ENCODE measurements at regions not wholly inside any gene's neighbourhood (a gene's known extent, or its start where the extent isn't known, plus 50 kb on each side); places are given as distances from the start of the nearest gene placed in this dataset.

GRCh38 chr3:111244760-111245159 is 173.1 kb downstream of the NECTIN3 start:
- no peak for DNase-seq (ENCODE audit: low read depth in 2 of 2)

GRCh38 chr3:111246967-111247760 is 175.5 kb downstream of the NECTIN3 start:
- DNase-seq (ENCODE audit: low read depth in 2 of 2): no peak

- DNase-seq (ENCODE audit: low read depth in 2 of 2): no peak
These were observed 176.8 kb downstream of the NECTIN3 start for GRCh38 chr3:111248406-111248805.

GRCh38 chr3:111249421-111249820 is 177.8 kb downstream of the NECTIN3 start:
- no peak for DNase-seq (ENCODE audit: low read depth in 2 of 2)

GRCh38 chr3:111252779-111253178 is 181.2 kb downstream of the NECTIN3 start:
- no peak for DNase-seq (ENCODE audit: low read depth in 2 of 2)

GRCh38 chr3:111253733-111254132 is 182.1 kb downstream of the NECTIN3 start:
- DNase-seq (ENCODE audit: low read depth in 2 of 2): no peak

- no peak for DNase-seq (ENCODE audit: low read depth in 2 of 2)
These were observed 189.3 kb downstream of the NECTIN3 start for GRCh38 chr3:111260878-111261277.

GRCh38 chr3:111269777-111270176 is 198.2 kb downstream of the NECTIN3 start:
- DNase-seq (ENCODE audit: low read depth in 2 of 2): no peak

- no peak for DNase-seq (ENCODE audit: low read depth in 2 of 2)
These were observed 205.6 kb downstream of the NECTIN3 start for GRCh38 chr3:111277226-111277625.

- no peak for DNase-seq (ENCODE audit: low read depth in 2 of 2)
These were observed 207.3 kb downstream of the NECTIN3 start for GRCh38 chr3:111278959-111279358.

GRCh38 chr3:111282024-111282423 is 210.4 kb downstream of the NECTIN3 start:
- DNase-seq (ENCODE audit: low read depth in 2 of 2): no peak

GRCh38 chr3:111283165-111283564 is 211.5 kb downstream of the NECTIN3 start:
- no peak for DNase-seq (ENCODE audit: low read depth in 2 of 2)

- DNase-seq (ENCODE audit: low read depth in 2 of 2): no peak
These were observed 213.0 kb downstream of the NECTIN3 start for GRCh38 chr3:111284503-111285183.

- no peak for DNase-seq (ENCODE audit: low read depth in 2 of 2)
These were observed 213.5 kb downstream of the NECTIN3 start for GRCh38 chr3:111285184-111285538.

- no peak for DNase-seq (ENCODE audit: low read depth in 2 of 2)
These were observed 214.1 kb downstream of the NECTIN3 start for GRCh38 chr3:111285694-111286093.

- no peak for DNase-seq (ENCODE audit: low read depth in 2 of 2)
These were observed 215.1 kb downstream of the NECTIN3 start for GRCh38 chr3:111286746-111287145.

GRCh38 chr3:111292117-111292516 is 220.5 kb downstream of the NECTIN3 start:
- no peak for DNase-seq (ENCODE audit: low read depth in 2 of 2)

- DNase-seq (ENCODE audit: low read depth in 2 of 2): no peak
These were observed 227.6 kb downstream of the NECTIN3 start for GRCh38 chr3:111299192-111299615.

- no peak for DNase-seq (ENCODE audit: low read depth in 2 of 2)
These were observed 229.7 kb downstream of the NECTIN3 start for GRCh38 chr3:111301238-111301798.

GRCh38 chr3:111302063-111302462 is 230.4 kb downstream of the NECTIN3 start:
- DNase-seq (ENCODE audit: low read depth in 2 of 2): no peak

GRCh38 chr3:111303760-111304159 is 232.1 kb downstream of the NECTIN3 start:
- no peak for DNase-seq (ENCODE audit: low read depth in 2 of 2)

- no peak for DNase-seq (ENCODE audit: low read depth in 2 of 2)
These were observed 234.3 kb upstream of the CD96 start for GRCh38 chr3:111307676-111308075.

GRCh38 chr3:111311126-111311525 is 230.9 kb upstream of the CD96 start:
- DNase-seq (ENCODE audit: low read depth in 2 of 2): no peak

Measured in stimulated activated CD8-positive, alpha-beta memory T cell treated with anti-CD3 and anti-CD28 coated beads, Interleukin-2, amount 100 ng/mL, for 1 hour (primary cell).